ENCODE measurements at regions not wholly inside any gene's neighbourhood (a gene's known extent, or its start where the extent isn't known, plus 50 kb on each side); places are given as distances from the start of the nearest gene placed in this dataset.

DNA sequence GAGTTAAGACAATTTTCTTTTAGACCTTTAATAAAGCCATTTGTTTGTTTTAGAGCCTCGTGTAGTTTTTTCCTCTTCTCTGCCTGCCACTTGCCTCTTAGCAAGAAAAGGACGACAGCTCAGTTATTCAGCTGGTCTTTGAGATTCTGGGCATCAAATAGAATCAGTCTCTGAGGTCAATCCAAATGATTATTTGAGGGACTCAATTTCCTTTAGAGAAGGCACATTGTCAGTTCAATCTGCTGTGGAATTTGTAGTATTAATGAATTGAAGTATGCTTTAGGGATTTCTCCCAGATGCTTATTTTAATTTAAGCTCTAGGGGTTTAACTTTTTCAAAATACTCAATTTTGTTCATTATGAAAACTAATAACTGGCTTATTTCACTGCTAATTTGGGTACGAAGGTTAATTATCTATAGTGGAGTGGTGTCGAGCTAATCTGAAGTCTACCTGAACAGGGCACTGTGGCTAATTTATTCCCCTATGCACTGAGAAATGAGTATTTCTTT is 841.2 kb upstream of the AUTS2 start:
- Histone ChIP-seq H3K4me1 (ENCODE audit: control insufficient read depth, insufficient read depth, low read length) (no peaks in the 10 kb centered on the region), H3K14ac (replicated peaks; ENCODE audit: low read depth, low read length) (no peak overlapping the region), H3K9me3 (ENCODE audit: control insufficient read depth, insufficient read depth, low read length) (peaks cover 2% of the 10 kb centered on the region), H2BK5ac (ENCODE audit: low read depth, low read length, poor library complexity, severe bottlenecking) (no peak overlapping the region), H3K23ac (ENCODE audit: low read depth, low read length) (no peak overlapping the region), H3K27me3 (ENCODE audit: control insufficient read depth, insufficient read depth, low read length) (no peaks in the 10 kb centered on the region), H2AK5ac (ENCODE audit: low read depth, low read length) (no peak overlapping the region), H3K4me2 (ENCODE audit: low read depth, low read length) (no peak overlapping the region), H4K5ac (ENCODE audit: low read depth, low read length) (no peak overlapping the region), H2BK15ac (ENCODE audit: low read depth, low read length) (no peak overlapping the region), H4K8ac (ENCODE audit: low read depth in 2 of 2, low read length in 2 of 2) (no peak overlapping the region), H3K4me3 (ENCODE audit: insufficient read depth, low read depth, low read length) (no peak overlapping the region), H3K9me1 (ENCODE audit: insufficient read depth, low read length) (no peaks in the 10 kb centered on the region), H4K91ac (ENCODE audit: insufficient read depth, low read depth, low read length) (no peak overlapping the region), H2BK20ac (ENCODE audit: low read depth, low read length) (no peak overlapping the region), H3K18ac (ENCODE audit: low read depth, low read length) (no peak overlapping the region), H3K36me3 (ENCODE audit: control insufficient read depth, insufficient read depth, low read length) (no peaks in the 10 kb centered on the region), H2BK120ac (ENCODE audit: low read depth, low read length) (no peak overlapping the region), H2AK9ac (replicated peaks; ENCODE audit: low read depth, low read length, poor library complexity) (no peak overlapping the region), H4K20me1 (ENCODE audit: insufficient read depth, low read length) (no peaks in the 10 kb centered on the region), H3K4ac (ENCODE audit: low read depth, low read length) (no peak overlapping the region), H3K56ac (ENCODE audit: extremely low read depth, insufficient read depth, low read length) (no peak overlapping the region), H3K79me1 (ENCODE audit: low read depth in 1 of 2, low read length in 2 of 2) (no peaks in the 10 kb centered on the region), H3K9ac (ENCODE audit: low read depth, low read length) (no peak overlapping the region), H3K27ac (ENCODE audit: insufficient read depth, low read length) (no peak overlapping the region), H2AFZ (replicated peaks; ENCODE audit: low read length, poor library complexity) (no peak overlapping the region)
- no peak for ATAC-seq (ENCODE audit: low read depth)
- dilution Hi-C loops (cut with HindIII; ENCODE audit: low sequenced_read_pairs, unreplicated experiment) = no loop called here
- ChIA-PET CTCF (no interaction called here), POLR2A (ENCODE audit: unreplicated experiment) (no interaction called here)
- in situ Hi-C loops (cut with MboI; ENCODE audit: low sequenced_read_pairs) = no loop called here
- TF ChIP-seq SMC3 (IDR thresholded peaks at IDR 0.05; ENCODE audit: low read depth, low read length) (no peak), MAZ (IDR thresholded peaks at IDR 0.05; ENCODE audit: borderline replicate concordance, low read depth, low read length) (no peak), MAFK (IDR thresholded peaks at IDR 0.05; ENCODE audit: low read depth, low read length) (no peak), BHLHE40 (IDR thresholded peaks at IDR 0.05; ENCODE audit: low read depth, low read length) (no peak)
- WGBS, 2 experiments (ENCODE audit: extremely low coverage in 2 of 2, insufficient read length in 1 of 2) = no CpG with 5 or more reads among the region's 4 CpGs
- DNase-seq = no peak
- BruUV-seq (replicated peaks) = no TSS peak
- intact Hi-C loops (cut with micrococcal nuclease) = no loop called here

All from IMR-90 (cell line).